HepG2 (cell line): ENCODE measurements at regions not wholly inside any gene's neighbourhood (a gene's known extent, or its start where the extent isn't known, plus 50 kb on each side); places are given as distances from the start of the nearest gene placed in this dataset.

ENCODE experiments used
- ATAC-seq: fragments of 200-7000 bp; cut with Tn5 transposase; 3 replicates; pipeline ENCODE4 v1.9.1; 2020; ENCODE audit warnings: mild to moderate bottlenecking, moderate library complexity
- BruUV-seq: library from RNA; stranded (reverse); fragments of 400-500 nt; replicated peaks from 2 replicates; lab custom pipeline; 2021; lab: Mats Ljungman, UMichigan
- CTCF ChIA-PET: fragments of 300-600 bp; formaldehyde crosslinking; extraction: SDS; loops from one replicate; lab custom pipeline; 2021; ENCODE audit warnings: low total read pairs, inconsistent platforms, low intra/inter-chr PET ratio; lab: Yijun Ruan, JAX
- POLR2A ChIA-PET: fragments of 350-600 bp; sonication (Branson Sonifier 250); formaldehyde crosslinking; loops from one replicate; lab custom pipeline; 2020; ENCODE audit warnings: antibody characterized with exemption, inconsistent platforms; lab: Yijun Ruan, JAX
- DNase-seq: peaks from one replicate; pipeline ENCODE4 v3.0.0-alpha.2; 2015; ENCODE audit warnings: low spot score
- FAIRE-seq: peaks from 3 replicates; lab custom pipeline; 2011; peaks lifted over from hg19 to GRCh38; lab: Jason Lieb, UNC
- H2AFZ ChIP-seq: one replicate; pipeline ENCODE4 v1.6.1; 2011; ENCODE audit warnings: low read length, inconsistent platforms
- H3K27ac ChIP-seq: fragments of 300-600 bp; 3 replicates; pipeline ENCODE4 v1.8.0; 2011; ENCODE audit warnings: mixed run types, mild to moderate bottlenecking, mixed read lengths, low read length, inconsistent platforms; ENCODE audit not compliant: insufficient read depth; ENCODE audit errors: extremely low read length
- H3K27me3 ChIP-seq, 2 experiments: fragments of 200-600 bp in 1 of 2; 2 replicates in 1 of 2; 3 replicates in 1 of 2; pipeline versions ENCODE4 v1.6.0 to v1.8.0; 2011; ENCODE audit warnings: low read length in 2 of 2, mild to moderate bottlenecking in 2 of 2, moderate library complexity in 2 of 2, inconsistent platforms in 1 of 2; ENCODE audit not compliant: insufficient read depth in 2 of 2, control insufficient read depth in 1 of 2
- H3K36me3 ChIP-seq, 2 experiments: fragments of 200-600 bp in 1 of 2; replicated peaks in 1 of 2; 2 replicates in 1 of 2; 3 replicates in 1 of 2; pipeline versions ENCODE4 v1.5.1 to v1.8.0; 2011; ENCODE audit warnings: low read length in 2 of 2, inconsistent platforms in 1 of 2; ENCODE audit not compliant: insufficient read depth in 2 of 2, control insufficient read depth in 1 of 2
- H3K4me1 ChIP-seq: 2 replicates; pipeline ENCODE4 v1.5.1; 2012; ENCODE audit warnings: low read length, inconsistent platforms; ENCODE audit not compliant: insufficient read depth
- H3K4me2 ChIP-seq: 2 replicates; pipeline ENCODE4 v1.6.0; 2011; ENCODE audit warnings: low read depth, low read length, inconsistent platforms
- H3K4me3 ChIP-seq, 3 experiments: fragments of 200-600 bp in 1 of 3; sonication (generic), shearing (Covaris generic) in 1 of 3; replicated peaks in 1 of 3; 2 replicates each; pipeline ENCODE4 v1.5.1; 2011 to 2016; ENCODE audit warnings: low read length in 3 of 3, inconsistent platforms in 2 of 3, low read depth in 2 of 3, mild to moderate bottlenecking in 2 of 3, control low read depth in 1 of 3, mixed read lengths in 1 of 3; ENCODE audit not compliant: insufficient read depth in 1 of 3
- H3K79me2 ChIP-seq: one replicate; pipeline ENCODE4 v1.6.1; 2011; ENCODE audit warnings: low read length, inconsistent platforms; ENCODE audit not compliant: insufficient read depth
- H3K9ac ChIP-seq: 2 replicates; pipeline ENCODE4 v1.6.0; 2011; ENCODE audit warnings: mild to moderate bottlenecking, low read depth, low read length, inconsistent platforms; ENCODE audit not compliant: insufficient read depth
- H3K9me3 ChIP-seq: 2 replicates; pipeline ENCODE4 v1.5.1; 2012; ENCODE audit warnings: mild to moderate bottlenecking, low read length
- H4K20me1 ChIP-seq: 2 replicates; pipeline ENCODE4 v1.6.0; 2011; ENCODE audit warnings: inconsistent platforms, mild to moderate bottlenecking, low read length, moderate library complexity; ENCODE audit not compliant: insufficient read depth
- CBX1 ChIP-seq: IDR thresholded peaks from one replicate; pipeline ENCODE4 v1.6.1; 2016; ENCODE audit warnings: antibody characterized with exemption, low read depth
- JUNB ChIP-seq: sonication (generic); formaldehyde crosslinking; IDR thresholded peaks from 2 replicates; pipeline ENCODE4 v1.8.0; 2022; ENCODE audit warnings: missing genetic modification reagents, mild to moderate bottlenecking, borderline replicate concordance
- NR1H2 ChIP-seq: sonication (generic); formaldehyde crosslinking; IDR thresholded peaks from 2 replicates; pipeline ENCODE4 v1.8.1; 2022; ENCODE audit warnings: low read depth, missing genetic modification reagents, borderline replicate concordance
- PAWR ChIP-seq: sonication (generic); formaldehyde crosslinking; IDR thresholded peaks from 2 replicates; pipeline ENCODE4 v1.4.0; 2020; ENCODE audit warnings: missing genetic modification reagents, mild to moderate bottlenecking, borderline replicate concordance
- RBM39 ChIP-seq: fragments of 200-400 bp; formaldehyde crosslinking; IDR thresholded peaks from one replicate; pipeline ENCODE4 v1.6.1; 2018; ENCODE audit warnings: antibody characterized with exemption, mild to moderate bottlenecking, low read depth, low read length; ENCODE audit not compliant: poor library complexity, severe bottlenecking
- REPIN1 ChIP-seq: sonication (generic); formaldehyde crosslinking; IDR thresholded peaks from 2 replicates; pipeline ENCODE4 v1.8.0; 2022; ENCODE audit warnings: missing genetic modification reagents, low read depth, mild to moderate bottlenecking, borderline replicate concordance
- SNRNP70 ChIP-seq: fragments of 200-400 bp; formaldehyde crosslinking; IDR thresholded peaks from 2 replicates; pipeline ENCODE4 v1.6.1; 2017; ENCODE audit warnings: mild to moderate bottlenecking, low read depth, low read length, moderate library complexity
- TEAD2 ChIP-seq: sonication (generic); formaldehyde crosslinking; IDR thresholded peaks from 2 replicates; pipeline ENCODE4 v1.9.0; 2021; ENCODE audit warnings: missing genetic modification reagents
- ZNF274 ChIP-seq: sonication (generic); formaldehyde crosslinking; IDR thresholded peaks from 2 replicates; pipeline ENCODE4 v1.5.1; 2020; ENCODE audit warnings: mild to moderate bottlenecking, missing genetic modification reagents
- ZNF367 ChIP-seq: sonication (generic); formaldehyde crosslinking; IDR thresholded peaks from 2 replicates; pipeline ENCODE4 v1.4.0; 2020; ENCODE audit warnings: missing genetic modification reagents, borderline replicate concordance
- ZNF788 ChIP-seq: sonication (generic); formaldehyde crosslinking; IDR thresholded peaks from 2 replicates; pipeline ENCODE4 v1.5.0; 2020; ENCODE audit warnings: mild to moderate bottlenecking, missing genetic modification reagents, borderline replicate concordance
- ZNF879 ChIP-seq: sonication (generic); formaldehyde crosslinking; IDR thresholded peaks from 2 replicates; pipeline ENCODE4 v1.8.1; 2023; ENCODE audit warnings: missing genetic modification reagents
- WGBS: methylation state at CpG from one replicate; pipeline ENCODE4 v1.1.6; 2017; ENCODE audit warnings: low lambda C conversion rate; 5-methylcytosine and 5-hydroxymethylcytosine counted together
- in situ Hi-C: cut with HindIII; loops from 2 replicates; pipeline ENCODE4 v1.10.0; 2017; ENCODE audit warnings: low pct_unique_long_range_greater_than_20kb; ENCODE audit not compliant: extremely low pct_ligation_motif_present
- intact Hi-C: fragments of 100-400 bp; cut with micrococcal nuclease; formaldehyde crosslinking; loops from one replicate; pipeline ENCODE4 v1.10.0; 2022; ENCODE audit not compliant: unreplicated experiment
- TF ChIP-seq, protein P1 (sequence below): sonication (generic); formaldehyde crosslinking; IDR thresholded peaks from 2 replicates; pipeline ENCODE4 v1.5.1; 2020; ENCODE audit warnings: mild to moderate bottlenecking, missing genetic modification reagents, moderate library complexity

DNA sequence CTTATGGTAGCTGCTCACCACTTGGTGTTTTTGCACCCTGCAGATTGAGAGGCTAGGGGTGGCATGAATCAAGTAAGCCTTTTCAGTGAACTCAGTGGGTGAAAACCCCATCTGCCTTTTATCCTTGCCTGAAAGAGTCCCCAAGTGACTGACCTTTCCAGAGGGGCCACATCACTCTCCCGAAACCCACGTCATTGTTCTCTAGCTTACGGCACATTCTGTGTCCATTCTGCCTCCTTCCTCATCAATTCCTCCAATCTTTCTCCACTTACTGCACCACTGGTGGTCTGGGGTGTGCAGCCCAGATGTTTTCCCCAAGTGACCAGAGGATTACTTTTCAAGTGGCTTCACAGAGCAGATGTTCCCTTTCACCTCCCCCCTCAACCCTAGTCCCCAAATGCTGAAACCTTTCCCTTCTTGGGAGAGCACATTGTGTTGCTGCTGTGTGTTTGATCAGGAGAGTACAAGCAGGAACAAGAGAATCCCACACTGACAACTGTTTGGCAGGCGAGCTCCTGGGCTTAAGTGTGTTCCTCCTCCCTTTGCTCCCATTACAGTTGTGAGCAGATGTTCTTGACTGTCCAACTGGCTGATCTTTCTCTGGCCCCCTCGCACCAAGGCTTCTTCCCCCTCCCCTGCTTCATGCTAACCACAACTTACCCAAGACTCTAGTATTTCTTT, 138.0 kb upstream of the IGF1 start:
- H3K9ac ChIP-seq = no peak overlapping the region
- no peak overlapping the region for H3K27ac ChIP-seq
- no peak for DNase-seq
- no peaks in the 10 kb centered on the region for H3K4me1 ChIP-seq
- no peaks in the 10 kb centered on the region for H3K9me3 ChIP-seq
- H3K4me2 ChIP-seq = no peak overlapping the region
- no peak for ATAC-seq
- no peaks in the 10 kb centered on the region for H3K36me3 ChIP-seq
- BruUV-seq = no TSS peak
- in situ Hi-C loops = no loop called here
- H2AFZ ChIP-seq = no peak overlapping the region
- intact Hi-C loops = no loop called here
- no peaks in the 10 kb centered on the region for H3K79me2 ChIP-seq
- ChIA-PET POLR2A (no interaction called here), CTCF (no interaction called here)
- FAIRE-seq = no peak
- no peaks in the 10 kb centered on the region for H3K27me3 ChIP-seq
- 13% methylated on average over 5 of the region's 5 CpGs for WGBS
- TF ChIP-seq ZNF367 (CRISPR knock-in tag) = no peak
- no peak for TF ChIP-seq ZNF788 (CRISPR knock-in tag)
- no peak for TF ChIP-seq ZNF879 (CRISPR knock-in tag)
- no peak for TF ChIP-seq SNRNP70
- no peak for TF ChIP-seq TEAD2 (CRISPR knock-in tag)
- no peak for TF ChIP-seq REPIN1 (CRISPR knock-in tag)
- no peak for TF ChIP-seq ZNF274
- no peaks in the 10 kb centered on the region for H4K20me1 ChIP-seq
- no peak overlapping the region for H3K4me3 ChIP-seq

- no peak overlapping the region for H3K4me3 ChIP-seq
- no TSS peak for BruUV-seq
- no peak overlapping the region for H3K9ac ChIP-seq
- no peak overlapping the region for H3K27ac ChIP-seq
- ATAC-seq (no peak), DNase-seq (no peak), FAIRE-seq (no peak)
- POLR2A ChIA-PET = no interaction called here
- no peaks in the 10 kb centered on the region for H3K79me2 ChIP-seq
- TF ChIP-seq CBX1 = no peak
- TF ChIP-seq JUNB = no peak
- TF ChIP-seq PAWR (CRISPR knock-in tag) = no peak
- TF ChIP-seq RBM39 = no peak
- TF ChIP-seq, protein P1, sequence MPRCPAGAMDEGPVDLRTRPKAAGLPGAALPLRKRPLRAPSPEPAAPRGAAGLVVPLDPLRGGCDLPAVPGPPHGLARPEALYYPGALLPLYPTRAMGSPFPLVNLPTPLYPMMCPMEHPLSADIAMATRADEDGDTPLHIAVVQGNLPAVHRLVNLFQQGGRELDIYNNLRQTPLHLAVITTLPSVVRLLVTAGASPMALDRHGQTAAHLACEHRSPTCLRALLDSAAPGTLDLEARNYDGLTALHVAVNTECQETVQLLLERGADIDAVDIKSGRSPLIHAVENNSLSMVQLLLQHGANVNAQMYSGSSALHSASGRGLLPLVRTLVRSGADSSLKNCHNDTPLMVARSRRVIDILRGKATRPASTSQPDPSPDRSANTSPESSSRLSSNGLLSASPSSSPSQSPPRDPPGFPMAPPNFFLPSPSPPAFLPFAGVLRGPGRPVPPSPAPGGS (CRISPR knock-in tag) = no peak
- TF ChIP-seq NR1H2 (CRISPR knock-in tag) = no peak
- in situ Hi-C loops = no loop called here
- H3K27me3 ChIP-seq = no peaks in the 10 kb centered on the region; a peak in 1 of 5 replicates
- intact Hi-C loops = no loop called here
- WGBS = 3% methylated on average over 2 of the region's 2 CpGs
- no peaks in the 10 kb centered on the region for H3K36me3 ChIP-seq
- H3K4me1 ChIP-seq = no peaks in the 10 kb centered on the region
- H2AFZ ChIP-seq = no peak overlapping the region
- CTCF ChIA-PET = no interaction called here
- H4K20me1 ChIP-seq = no peaks in the 10 kb centered on the region
- no peak overlapping the region for H3K4me2 ChIP-seq
- H3K9me3 ChIP-seq = no peaks in the 10 kb centered on the region
These were observed 136.3 kb upstream of the IGF1 start for GRCh38 chr12:102616692-102617091.
